ENCODE measurements at regions not wholly inside any gene's neighbourhood (a gene's known extent, or its start where the extent isn't known, plus 50 kb on each side); places are given as distances from the start of the nearest gene placed in this dataset.

DNA sequence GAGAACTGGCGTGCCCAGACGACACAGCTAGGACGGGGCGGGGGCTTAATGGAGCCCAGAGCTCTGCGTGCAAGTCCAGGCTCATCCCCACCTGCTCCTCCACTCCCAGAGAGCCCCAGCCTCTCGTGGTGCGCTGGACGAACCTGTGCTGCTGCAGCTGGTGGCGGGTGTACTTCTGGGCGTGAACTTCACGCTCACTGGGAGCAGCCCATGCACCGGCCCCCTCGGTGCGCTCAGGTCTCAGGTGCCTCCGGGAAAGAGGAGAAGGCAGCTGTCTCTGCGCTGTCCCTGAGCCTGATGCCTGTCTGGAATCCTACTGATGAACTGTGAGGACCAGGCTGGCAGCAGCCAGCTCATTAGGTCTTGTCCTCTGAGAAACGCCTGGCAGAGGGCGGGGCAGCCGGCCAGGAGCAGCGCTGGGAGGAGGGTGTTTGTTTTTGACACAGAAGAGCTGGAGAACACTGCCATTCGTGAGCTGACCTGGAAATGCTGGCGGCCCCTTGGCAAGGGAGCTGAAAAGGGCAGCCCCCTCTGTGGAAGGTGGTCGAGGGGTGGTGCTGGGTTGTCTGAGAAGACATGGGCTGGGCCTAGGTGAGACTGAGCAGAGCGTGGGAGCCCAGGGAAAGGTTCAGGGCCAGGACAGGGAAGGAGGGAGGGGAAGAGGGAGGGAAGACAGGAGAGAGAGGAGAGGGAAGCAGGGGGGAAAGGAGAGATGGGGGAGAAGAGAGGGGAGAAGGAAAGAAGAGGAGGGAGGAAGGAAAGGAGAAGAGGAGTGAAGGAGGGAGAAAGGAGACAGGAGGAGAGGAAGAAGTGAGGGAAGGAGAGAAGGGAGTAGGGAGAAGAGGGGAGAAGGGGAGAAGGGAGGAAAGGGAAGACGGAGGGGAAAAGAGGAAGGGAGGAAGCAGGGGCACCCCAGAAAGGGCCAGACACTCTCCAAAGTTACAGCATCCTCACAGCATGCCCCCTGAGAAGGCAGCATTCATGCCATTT lies 53.5 kb upstream of the TNS3 start:
- ATAC-seq (no peak), DNase-seq (no peak)
- Mint-ChIP-seq H3K4me1 (peaks cover 0 to 11% of the 10 kb centered on the region in 2 donors), H3K36me3 (no peaks in the 10 kb centered on the region), H3K27me3 (ENCODE audit: low read depth in 2 of 2) (peaks cover 0 to 3% of the 10 kb centered on the region in 2 donors), H3K27ac (no peak overlapping the region), H3K9me3 (no peaks in the 10 kb centered on the region), H3K4me3 (no peak overlapping the region)
- Histone ChIP-seq H3K9me3 (ENCODE audit: control insufficient read depth, insufficient read depth, low read length) (no peaks in the 10 kb centered on the region), H3K27me3 (ENCODE audit: control insufficient read depth, insufficient read depth, low read length) (no peaks in the 10 kb centered on the region), H3K36me3 (ENCODE audit: control insufficient read depth, insufficient read depth, low read length) (no peaks in the 10 kb centered on the region), H3K27ac (ENCODE audit: low read length) (no peak overlapping the region), H3K4me1 (ENCODE audit: control insufficient read depth, insufficient read depth, low read length) (no peaks in the 10 kb centered on the region), H3K4me3 (ENCODE audit: low read length) (no peak overlapping the region)
- intact Hi-C loops (cut with micrococcal nuclease), result no loop called here
- TF ChIP-seq, protein P1, sequence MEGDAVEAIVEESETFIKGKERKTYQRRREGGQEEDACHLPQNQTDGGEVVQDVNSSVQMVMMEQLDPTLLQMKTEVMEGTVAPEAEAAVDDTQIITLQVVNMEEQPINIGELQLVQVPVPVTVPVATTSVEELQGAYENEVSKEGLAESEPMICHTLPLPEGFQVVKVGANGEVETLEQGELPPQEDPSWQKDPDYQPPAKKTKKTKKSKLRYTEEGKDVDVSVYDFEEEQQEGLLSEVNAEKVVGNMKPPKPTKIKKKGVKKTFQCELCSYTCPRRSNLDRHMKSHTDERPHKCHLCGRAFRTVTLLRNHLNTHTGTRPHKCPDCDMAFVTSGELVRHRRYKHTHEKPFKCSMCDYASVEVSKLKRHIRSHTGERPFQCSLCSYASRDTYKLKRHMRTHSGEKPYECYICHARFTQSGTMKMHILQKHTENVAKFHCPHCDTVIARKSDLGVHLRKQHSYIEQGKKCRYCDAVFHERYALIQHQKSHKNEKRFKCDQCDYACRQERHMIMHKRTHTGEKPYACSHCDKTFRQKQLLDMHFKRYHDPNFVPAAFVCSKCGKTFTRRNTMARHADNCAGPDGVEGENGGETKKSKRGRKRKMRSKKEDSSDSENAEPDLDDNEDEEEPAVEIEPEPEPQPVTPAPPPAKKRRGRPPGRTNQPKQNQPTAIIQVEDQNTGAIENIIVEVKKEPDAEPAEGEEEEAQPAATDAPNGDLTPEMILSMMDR (IDR thresholded peaks at IDR 0.05), result no peak
- 66% methylated on average over 25 of the region's 25 CpGs for WGBS (ENCODE audit: insufficient coverage)

DNA sequence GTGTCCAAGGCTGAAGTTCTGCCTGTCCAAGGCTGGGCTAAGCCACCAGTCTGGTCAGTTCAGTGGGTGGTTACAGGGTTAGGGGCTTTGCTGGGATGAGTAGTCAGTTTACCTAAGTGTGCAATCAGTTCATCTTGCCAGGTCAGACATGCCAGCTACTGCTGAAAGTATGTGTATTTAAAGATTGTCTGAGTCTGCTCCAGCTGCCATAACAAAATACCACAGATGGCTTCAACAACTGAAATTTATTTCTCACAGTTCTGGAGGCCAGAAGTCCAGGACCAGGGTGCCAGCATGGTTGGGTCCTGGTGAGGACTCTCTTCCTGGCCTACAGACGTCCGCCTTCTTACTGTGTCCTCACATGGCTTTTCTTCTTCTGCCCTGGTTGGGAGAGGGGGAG lies 52.4 kb upstream of the TNS3 start:
- Mint-ChIP-seq H3K27ac (no peak overlapping the region), H3K4me3 (no peak overlapping the region), H3K27me3 (ENCODE audit: low read depth in 2 of 2) (peaks cover 0 to 3% of the 10 kb centered on the region in 2 donors), H3K9me3 (no peaks in the 10 kb centered on the region), H3K4me1 (peaks cover 0 to 11% of the 10 kb centered on the region in 2 donors), H3K36me3 (no peaks in the 10 kb centered on the region)
- no peak overlapping the region for H3K27ac ChIP-seq (ENCODE audit: low read length)
- H3K36me3 ChIP-seq (ENCODE audit: control insufficient read depth, insufficient read depth, low read length), result no peaks in the 10 kb centered on the region
- intact Hi-C loops (cut with micrococcal nuclease), result no loop called here
- TF ChIP-seq, protein P1 (IDR thresholded peaks at IDR 0.05), result no peak
- H3K9me3 ChIP-seq (ENCODE audit: control insufficient read depth, insufficient read depth, low read length), result no peaks in the 10 kb centered on the region
- H3K4me1 ChIP-seq (ENCODE audit: control insufficient read depth, insufficient read depth, low read length), result no peaks in the 10 kb centered on the region
- no peak for ATAC-seq
- 88% methylated on average over 2 of the region's 2 CpGs for WGBS (ENCODE audit: insufficient coverage)
- H3K27me3 ChIP-seq (ENCODE audit: control insufficient read depth, insufficient read depth, low read length), result no peaks in the 10 kb centered on the region
- H3K4me3 ChIP-seq (ENCODE audit: low read length), result no peak overlapping the region
- no peak for DNase-seq

DNA sequence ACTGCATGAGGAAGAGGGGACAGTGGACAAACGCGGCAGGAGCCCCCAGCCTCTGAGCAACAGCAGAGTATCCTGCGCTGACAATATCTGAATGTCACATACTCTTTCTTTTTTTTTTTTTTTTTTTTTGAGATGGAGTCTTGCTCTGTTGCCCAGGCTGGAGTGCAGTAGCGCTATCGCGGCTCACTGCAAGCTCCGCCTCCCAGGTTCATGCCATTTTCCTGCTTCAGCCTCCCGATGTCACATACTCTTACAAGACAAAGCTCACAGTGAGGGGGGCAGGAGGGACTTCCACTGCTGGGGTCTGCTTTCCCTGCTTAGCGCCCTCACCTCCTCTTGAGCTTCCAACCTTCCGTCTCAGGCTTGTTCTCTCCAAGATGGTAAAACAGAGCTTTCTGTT lies 51.2 kb upstream of the TNS3 start:
- ATAC-seq (no peak), DNase-seq (no peak)
- H3K27ac Mint-ChIP-seq, result no peak overlapping the region
- H3K9me3 Mint-ChIP-seq, result no peaks in the 10 kb centered on the region
- Histone ChIP-seq H3K27me3 (ENCODE audit: control insufficient read depth, insufficient read depth, low read length) (no peaks in the 10 kb centered on the region), H3K36me3 (ENCODE audit: control insufficient read depth, insufficient read depth, low read length) (no peaks in the 10 kb centered on the region), H3K9me3 (ENCODE audit: control insufficient read depth, insufficient read depth, low read length) (no peaks in the 10 kb centered on the region), H3K4me3 (ENCODE audit: low read length) (no peak overlapping the region), H3K27ac (ENCODE audit: low read length) (no peak overlapping the region), H3K4me1 (ENCODE audit: control insufficient read depth, insufficient read depth, low read length) (no peaks in the 10 kb centered on the region)
- H3K4me3 Mint-ChIP-seq, result no peak overlapping the region
- TF ChIP-seq, protein P1 (IDR thresholded peaks at IDR 0.05), result no peak
- peaks cover 0 to 11% of the 10 kb centered on the region in 2 donors for H3K4me1 Mint-ChIP-seq
- intact Hi-C loops (cut with micrococcal nuclease), result no loop called here
- H3K27me3 Mint-ChIP-seq (ENCODE audit: low read depth in 2 of 2), result no peaks in the 10 kb centered on the region
- no peaks in the 10 kb centered on the region for H3K36me3 Mint-ChIP-seq
- 98% methylated on average over 9 of the region's 10 CpGs for WGBS (ENCODE audit: insufficient coverage)

Data from natural killer cell (primary cell).